GM19395 (cell line): ENCODE measurements at regions not wholly inside any gene's neighbourhood (a gene's known extent, or its start where the extent isn't known, plus 50 kb on each side); places are given as distances from the start of the nearest gene placed in this dataset.

Source experiments
- ATAC-seq: cut with Tn5 transposase; IDR thresholded peaks from one replicate; pipeline ENCODE4 v1.9.1; 2021; ENCODE audit warnings: mild to moderate bottlenecking, moderate library complexity; ENCODE audit not compliant: unreplicated experiment

- ATAC-seq = no peak
Measured at GRCh38 chr1:201761178-201761577, 67.8 kb upstream of the IPO9 start.

- no peak for ATAC-seq
Measured at GRCh38 chr1:201761871-201762270, 67.1 kb upstream of the IPO9 start.

- ATAC-seq = no peak
Measured at GRCh38 chr1:201762381-201762780, 66.6 kb upstream of the IPO9 start.

DNA sequence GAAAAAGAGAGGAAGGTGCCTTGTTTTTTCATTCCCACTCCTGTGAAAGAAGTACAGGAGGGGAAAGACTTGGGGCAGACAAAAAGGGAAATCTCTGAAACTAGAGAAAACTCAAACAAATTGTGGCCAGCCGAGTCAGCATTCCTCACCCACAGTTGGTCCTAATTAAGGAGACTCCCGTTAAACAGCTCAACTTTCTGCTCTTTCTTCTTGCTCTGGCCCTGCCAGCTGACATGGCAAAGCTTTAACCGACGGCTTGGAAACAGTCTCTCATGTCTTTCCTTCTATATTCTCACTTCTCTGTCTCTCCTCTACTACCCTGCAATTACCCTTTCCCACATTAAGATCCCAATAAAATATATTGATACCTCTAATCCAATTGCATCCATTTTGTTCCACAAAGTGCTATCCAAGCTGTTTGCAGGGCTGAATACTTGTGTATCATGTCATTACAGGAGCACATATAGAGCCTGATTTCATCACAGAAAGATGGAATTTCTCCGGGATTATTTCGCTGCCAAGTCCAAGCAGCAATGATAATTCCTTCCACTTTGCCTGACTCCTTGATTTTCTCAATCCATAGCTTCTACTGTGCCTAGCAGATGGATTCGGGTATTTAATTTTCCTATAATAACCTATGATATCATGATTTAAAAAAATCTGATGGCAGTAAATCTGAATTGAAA, 65.4 kb upstream of the IPO9 start:
- no peak for ATAC-seq

GRCh38 chr1:201764166-201764565, 64.8 kb upstream of the IPO9 start:
- no peak for ATAC-seq

GRCh38 chr1:201764579-201764978, 64.4 kb upstream of the IPO9 start:
- ATAC-seq = no peak

DNA sequence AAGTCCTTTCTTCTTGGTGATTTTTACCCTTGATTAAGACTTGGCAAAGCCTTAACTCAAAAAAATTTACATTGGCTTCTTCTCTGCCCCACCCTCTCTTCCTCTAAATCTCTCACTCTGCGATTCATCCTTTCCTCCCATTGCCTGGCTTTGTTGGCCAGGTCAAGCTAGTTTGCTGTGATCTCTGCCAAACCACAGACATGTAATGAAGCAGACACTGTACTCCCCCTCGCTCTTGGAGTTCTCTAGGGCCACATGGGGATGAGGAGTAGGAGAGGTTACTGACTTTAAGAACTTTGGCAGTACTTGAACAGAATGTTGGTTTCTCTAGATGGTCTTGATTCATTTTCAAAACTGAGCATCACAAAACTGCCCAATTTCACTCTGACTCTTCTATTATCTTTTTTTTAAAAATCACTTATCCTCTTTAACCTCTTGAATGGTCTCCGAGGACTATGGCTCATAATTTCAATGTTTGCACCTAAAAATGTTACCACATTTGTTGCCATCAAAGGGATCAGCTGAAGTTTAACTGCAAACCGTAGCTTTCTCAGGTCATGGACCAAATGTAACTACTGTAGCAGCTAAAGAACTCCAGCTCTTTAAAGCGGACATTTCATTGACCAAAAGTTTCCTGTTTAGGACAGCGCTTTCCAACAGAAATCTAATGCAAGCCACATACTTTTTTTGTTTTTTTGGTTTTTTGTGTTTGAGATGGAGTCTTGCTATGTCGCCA, 62.7 kb upstream of the IPO9 start:
- no peak for ATAC-seq

DNA sequence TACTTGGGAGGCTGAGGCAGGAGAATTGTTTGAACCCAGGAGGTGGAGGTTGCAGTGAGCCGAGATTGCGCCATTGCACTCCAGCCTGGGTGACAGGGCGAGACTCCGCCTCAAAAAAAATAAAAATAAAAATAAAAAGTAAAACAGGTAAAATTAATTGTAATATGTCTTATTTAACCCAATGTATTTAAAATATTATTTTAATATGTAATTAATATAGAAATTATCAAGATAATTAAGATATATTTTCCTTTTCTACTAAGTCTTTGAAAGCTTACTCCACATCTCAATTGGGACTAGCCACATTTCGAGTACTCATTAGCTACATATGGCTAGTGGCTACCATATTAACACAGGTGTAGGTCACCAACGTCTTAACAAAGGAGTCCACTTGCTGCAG, 61.6 kb upstream of the IPO9 start:
- no peak for ATAC-seq

- ATAC-seq = no peak
Measured at GRCh38 chr1:201769072-201769471, 59.9 kb upstream of the IPO9 start.

DNA sequence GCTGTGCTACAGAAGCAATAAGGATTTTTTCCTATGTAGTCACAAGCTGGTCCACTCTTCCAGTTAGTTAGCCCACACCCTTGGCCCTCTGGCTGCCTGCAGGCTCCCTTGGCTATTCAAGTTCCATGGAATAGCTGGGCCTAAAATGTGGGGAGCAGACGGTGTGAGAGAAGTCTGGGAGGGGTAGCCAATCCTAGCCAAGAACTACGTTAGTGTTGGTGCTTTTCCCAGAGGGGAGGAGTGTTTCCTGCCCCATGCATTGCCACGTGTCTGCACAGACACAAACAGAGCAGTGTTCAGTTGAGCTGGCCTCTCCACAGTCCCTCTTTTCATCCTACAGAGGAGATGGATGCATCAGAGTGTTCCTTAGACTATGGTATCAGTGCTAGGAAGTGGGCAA, 59.0 kb upstream of the IPO9 start:
- ATAC-seq = no peak

DNA sequence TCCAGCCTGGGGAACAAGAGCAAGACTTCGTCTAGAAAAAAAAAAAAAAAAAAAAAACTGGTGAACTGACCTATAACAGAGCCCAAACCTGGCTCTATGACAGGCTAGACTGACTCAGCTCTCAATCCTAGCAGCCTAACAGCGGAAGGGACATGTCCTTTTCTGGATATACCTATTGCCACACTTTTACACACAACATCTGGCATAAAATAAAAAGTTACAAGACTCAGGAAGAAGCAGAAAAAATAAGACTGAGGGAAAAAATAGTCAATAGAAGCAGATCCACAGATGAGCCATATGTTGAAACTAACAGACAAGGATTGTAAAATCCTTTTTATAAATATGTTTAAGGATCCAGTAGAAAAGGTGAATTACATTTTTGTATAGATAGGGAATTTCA, 57.5 kb upstream of the IPO9 start:
- ATAC-seq = no peak

DNA sequence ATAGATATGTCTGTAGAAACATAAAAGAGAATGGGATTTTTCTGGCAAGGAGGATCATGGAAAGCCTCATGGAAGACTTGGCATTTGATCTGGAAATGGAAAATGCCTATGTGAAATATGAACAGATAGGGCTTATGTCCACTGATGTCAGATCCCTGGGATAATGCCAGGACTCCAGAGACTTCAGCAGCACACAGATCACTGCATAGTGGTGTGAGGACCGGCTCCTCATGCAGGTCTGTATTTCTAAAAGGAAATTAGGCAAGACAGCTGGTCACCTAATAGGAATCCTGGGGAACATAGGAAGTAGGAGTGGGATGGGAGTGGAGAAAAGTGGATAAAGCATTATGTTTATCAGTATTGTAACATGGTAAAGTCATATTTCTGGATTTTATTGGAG, 56.8 kb upstream of the IPO9 start:
- ATAC-seq = no peak

- no peak for ATAC-seq
Measured at GRCh38 chr1:201773764-201774163, 55.2 kb upstream of the IPO9 start.

DNA sequence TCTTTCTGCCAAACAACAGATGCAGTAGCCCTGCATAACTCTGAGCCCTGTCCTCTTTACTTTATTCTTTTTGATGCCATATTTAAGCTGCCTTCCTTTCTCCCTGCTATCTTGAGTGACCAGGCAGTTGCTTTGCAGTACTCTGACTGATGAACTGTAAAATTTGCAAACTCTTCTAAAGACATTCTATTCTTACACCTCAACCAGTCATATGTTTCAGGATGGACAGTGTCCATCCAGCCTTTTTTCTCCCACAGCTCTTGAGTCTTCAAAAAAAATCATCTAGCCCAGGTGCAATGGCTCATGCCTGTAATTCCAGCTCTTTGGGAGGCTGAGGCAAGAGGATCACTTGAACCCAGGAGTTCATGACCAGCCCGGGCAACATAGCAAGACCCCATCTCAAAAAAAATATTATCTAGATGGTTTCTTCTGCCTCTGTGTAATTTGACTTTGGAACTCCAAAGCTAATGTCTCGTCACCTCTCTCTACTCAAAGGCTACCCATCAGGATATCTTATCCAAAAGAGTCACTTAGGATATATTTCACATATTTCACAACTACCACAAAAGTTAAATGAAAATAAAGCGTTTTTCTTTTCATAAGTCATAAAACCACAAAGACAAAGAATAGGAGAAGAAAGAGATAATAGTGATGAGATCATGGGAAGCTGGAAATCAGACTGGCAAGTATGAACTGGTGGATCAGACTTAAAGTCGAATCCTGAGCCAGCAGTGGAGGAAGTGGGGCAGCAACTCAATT, 54.6 kb upstream of the IPO9 start:
- ATAC-seq = no peak

- ATAC-seq = no peak
Measured at GRCh38 chr1:201774983-201775344, 54.0 kb upstream of the IPO9 start.

DNA sequence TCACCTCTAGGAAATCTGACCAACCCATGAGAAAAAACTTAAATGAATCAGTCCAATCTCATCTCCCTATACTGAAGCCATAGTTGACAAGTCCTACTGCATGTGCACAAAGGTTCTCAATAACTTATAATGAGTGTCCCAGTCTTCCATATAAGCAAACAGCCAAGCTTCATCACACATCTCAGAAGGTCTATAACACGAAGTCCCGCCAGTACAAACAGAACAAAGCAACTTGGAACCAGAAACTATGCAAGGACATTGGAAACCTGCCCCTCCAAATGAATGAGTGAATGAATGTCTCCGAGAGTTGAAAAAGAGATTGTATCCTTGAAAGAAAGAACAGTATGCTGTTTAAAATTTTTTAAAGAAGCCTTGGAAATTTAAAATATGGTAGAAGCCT, 53.6 kb upstream of the IPO9 start:
- no peak for ATAC-seq

- no peak for ATAC-seq
Measured at GRCh38 chr1:201778279-201779065, 50.5 kb upstream of the IPO9 start.
